Ascending aorta (tissue), 2 donors: ENCODE measurements at regions not wholly inside any gene's neighbourhood (a gene's known extent, or its start where the extent isn't known, plus 50 kb on each side); places are given as distances from the start of the nearest gene placed in this dataset.

Source experiments
- DNase-seq, 2 donors: peaks; one replicate each; pipeline ENCODE4 v3.0.0-alpha.2; 2019; ENCODE audit warnings: low spot score in 2 of 2
- H3K27ac ChIP-seq, 2 donors: fragments of 200-600 bp; sonication (generic); one replicate each; pipeline ENCODE4 v1.5.1; 2016 to 2017; ENCODE audit warnings: mild to moderate bottlenecking in 1 of 2
- H3K27me3 ChIP-seq: fragments of 200-600 bp; sonication (generic); one replicate; pipeline ENCODE4 v1.5.1; 2017
- H3K36me3 ChIP-seq, 2 donors: fragments of 200-600 bp; sonication (generic); one replicate each; pipeline ENCODE4 v1.5.1; 2016
- H3K4me1 ChIP-seq, 2 donors: fragments of 200-600 bp; sonication (generic); one replicate each; pipeline ENCODE4 v1.5.1; 2016 to 2017; ENCODE audit warnings: mild to moderate bottlenecking in 1 of 2
- H3K4me3 ChIP-seq, 2 donors: fragments of 200-600 bp; sonication (generic); one replicate each; pipeline ENCODE4 v1.5.1; 2016 to 2017; ENCODE audit warnings: mild to moderate bottlenecking in 1 of 2
- H3K9me3 ChIP-seq, 2 donors: fragments of 200-600 bp; sonication (generic); one replicate each; pipeline ENCODE4 v1.5.1; 2016
- CTCF ChIP-seq, 3 experiments: fragments of 200-600 bp in 2 of 3; fragments of 450-650 bp in 1 of 3; sonication (generic) in 2 of 3; IDR thresholded peaks; one replicate each; pipeline ENCODE4 v1.5.1; 2016 to 2019; ENCODE audit warnings: antibody characterized with exemption in 3 of 3, mild to moderate bottlenecking in 1 of 3, moderate library complexity in 1 of 3
- intact Hi-C: fragments of 100-400 bp; cut with DNase I; formaldehyde crosslinking; loops from one replicate; pipeline ENCODE4 v1.15.1; 2023

DNA sequence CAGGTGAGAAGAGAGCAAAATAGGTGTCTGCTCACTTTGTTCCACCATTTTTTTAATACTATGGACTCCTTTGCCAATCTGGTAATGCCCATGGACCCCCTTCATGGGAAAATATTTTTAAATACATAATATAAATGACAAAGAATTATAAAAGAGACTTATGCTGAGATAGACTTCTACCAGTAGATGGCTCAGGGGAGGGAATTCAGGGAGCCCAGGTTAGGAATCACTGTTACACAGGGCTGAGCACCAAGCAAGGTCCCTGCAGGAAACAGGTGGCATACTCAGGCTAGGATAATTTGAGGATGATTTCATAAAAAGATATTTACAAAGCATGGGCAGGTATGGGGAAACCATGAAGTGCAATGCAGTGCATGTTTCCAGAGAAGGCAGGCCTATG, 525.9 kb downstream of the FGF9 start:
- no peak overlapping the region for H3K27ac ChIP-seq
- H3K4me3 ChIP-seq, result no peak overlapping the region
- peaks cover 0 to 6% of the 10 kb centered on the region in 2 donors for H3K4me1 ChIP-seq
- no peak for TF ChIP-seq CTCF (IDR thresholded peaks at IDR 0.05)
- intact Hi-C loops, result no loop called here
- no peak for DNase-seq
- no peaks in the 10 kb centered on the region for H3K9me3 ChIP-seq
- no peaks in the 10 kb centered on the region for H3K36me3 ChIP-seq
- H3K27me3 ChIP-seq, result no peaks in the 10 kb centered on the region

DNA sequence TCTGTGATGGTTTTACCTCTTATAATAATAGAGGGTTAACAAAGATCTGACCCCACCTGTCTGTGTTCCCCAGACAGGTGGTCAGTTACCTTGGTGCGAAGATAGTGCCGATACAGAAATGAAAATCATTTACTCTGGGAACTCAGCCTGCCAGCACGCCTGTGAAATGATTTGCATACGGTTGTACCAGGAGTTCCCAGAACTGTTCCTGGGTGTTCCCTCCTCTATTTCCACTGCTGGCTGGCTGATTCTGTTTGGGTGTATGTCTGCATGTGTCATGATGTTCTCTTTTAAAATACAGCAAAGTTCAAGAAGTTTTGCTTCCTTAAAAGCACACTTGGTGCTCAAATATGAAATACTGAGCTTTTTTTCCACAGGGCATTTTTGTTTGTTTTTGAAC, 527.1 kb downstream of the FGF9 start:
- no peak overlapping the region for H3K4me3 ChIP-seq
- no peaks in the 10 kb centered on the region for H3K9me3 ChIP-seq
- peaks cover 0 to 6% of the 10 kb centered on the region in 2 donors for H3K4me1 ChIP-seq
- no peak overlapping the region for H3K27ac ChIP-seq
- intact Hi-C loops, result loop anchor here (2.0 kb wide), 1 partner anchor 83 kb away; no protein-coding TSS in a partner anchor
- no peak for TF ChIP-seq CTCF (IDR thresholded peaks at IDR 0.05)
- no peak for DNase-seq
- H3K36me3 ChIP-seq, result no peaks in the 10 kb centered on the region
- no peaks in the 10 kb centered on the region for H3K27me3 ChIP-seq

DNA sequence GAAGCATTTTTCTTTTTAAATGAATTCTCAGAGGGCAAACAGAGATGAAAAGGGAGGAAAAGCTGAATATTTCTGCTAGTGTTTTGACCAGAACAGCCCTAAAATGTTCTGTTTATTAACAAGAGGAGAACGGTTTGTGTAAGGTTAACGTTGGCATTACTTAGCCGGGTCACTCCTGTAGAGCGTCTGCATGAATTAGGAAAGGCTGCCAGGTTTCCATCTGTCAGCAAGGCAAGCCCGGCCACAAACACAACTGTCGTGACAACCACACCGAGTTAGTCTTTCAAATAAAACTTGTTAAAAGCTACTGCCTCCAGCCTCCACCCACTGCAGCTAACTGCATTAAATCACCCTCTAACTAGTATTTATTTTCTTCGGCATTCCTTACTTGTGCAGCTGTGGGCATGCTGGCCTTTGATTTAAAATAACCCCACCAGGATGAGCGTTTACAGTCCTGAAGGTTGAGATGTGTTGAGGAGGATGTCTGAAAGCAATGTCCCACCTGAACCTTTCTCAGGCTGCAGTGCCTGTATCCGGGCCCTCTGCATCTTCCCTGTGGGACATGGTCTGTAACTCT, 527.9 kb downstream of the FGF9 start:
- intact Hi-C loops, result loop anchor here (2.0 kb wide), 1 partner anchor 84 kb away; no protein-coding TSS in a partner anchor
- no peak for DNase-seq
- Histone ChIP-seq H3K4me1 (peaks cover 0 to 6% of the 10 kb centered on the region in 2 donors), H3K27me3 (no peaks in the 10 kb centered on the region), H3K9me3 (no peaks in the 10 kb centered on the region), H3K36me3 (no peaks in the 10 kb centered on the region), H3K4me3 (no peak overlapping the region), H3K27ac (peak overlapping the region in 1 of 2 donors; percentile 25)
- no peak for TF ChIP-seq CTCF (IDR thresholded peaks at IDR 0.05)

GRCh38 chr13:22200440-22200839, 529.6 kb downstream of the FGF9 start:
- no peak overlapping the region for H3K27ac ChIP-seq

DNA sequence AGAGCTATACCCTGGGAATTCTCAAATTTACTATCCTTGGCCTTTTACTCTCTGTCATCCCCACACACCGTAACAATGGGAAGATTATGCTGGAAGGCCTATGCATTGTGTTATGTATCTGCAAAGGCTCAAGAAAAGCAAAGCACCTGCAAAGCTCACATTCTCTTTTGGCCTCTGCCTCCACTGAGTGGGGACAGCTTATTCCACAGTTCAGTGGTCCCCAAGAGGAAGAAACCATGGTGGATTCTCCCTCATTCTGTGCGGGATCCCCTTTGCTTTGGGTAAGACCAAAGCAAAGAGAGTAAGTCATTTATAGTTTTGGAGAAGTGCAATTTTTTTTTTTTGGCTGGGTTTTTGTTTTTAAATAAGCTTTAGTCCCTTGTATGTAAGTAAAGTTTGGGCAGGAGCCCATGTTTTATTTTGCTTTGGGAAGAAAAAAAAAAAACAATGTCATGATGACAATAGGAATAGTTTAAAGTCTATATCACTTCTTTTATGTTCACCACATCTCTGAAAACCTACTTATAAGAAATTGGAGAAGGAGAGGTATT, 530.6 kb downstream of the FGF9 start:
- H3K27ac ChIP-seq, result no peak overlapping the region
- H3K4me1 ChIP-seq, result peaks cover 0 to 6% of the 10 kb centered on the region in 2 donors
- H3K9me3 ChIP-seq, result no peaks in the 10 kb centered on the region
- no peaks in the 10 kb centered on the region for H3K27me3 ChIP-seq
- H3K4me3 ChIP-seq, result no peak overlapping the region
- DNase-seq, result no peak
- TF ChIP-seq CTCF (IDR thresholded peaks at IDR 0.05), result no peak
- intact Hi-C loops, result no loop called here
- no peaks in the 10 kb centered on the region for H3K36me3 ChIP-seq

More at GRCh38 chr13:22200440-22200839, 529.6 kb downstream of the FGF9 start:
- no peaks in the 10 kb centered on the region for H3K9me3 ChIP-seq
- no peak for TF ChIP-seq CTCF (IDR thresholded peaks at IDR 0.05)
- H3K27me3 ChIP-seq, result no peaks in the 10 kb centered on the region
- peaks cover 0 to 6% of the 10 kb centered on the region in 2 donors for H3K4me1 ChIP-seq
- intact Hi-C loops, result no loop called here
- no peak overlapping the region for H3K4me3 ChIP-seq
- no peak for DNase-seq
- no peaks in the 10 kb centered on the region for H3K36me3 ChIP-seq
